IMR-90 (cell line): ENCODE measurements at regions not wholly inside any gene's neighbourhood (a gene's known extent, or its start where the extent isn't known, plus 50 kb on each side); places are given as distances from the start of the nearest gene placed in this dataset.

Experiments
- ATAC-seq: fragments of 200-7000 bp; cut with Tn5 transposase; 2 replicates; pipeline ENCODE4 v1.9.1; 2020; ENCODE audit warnings: low read depth, mild to moderate bottlenecking, moderate library complexity
- BruUV-seq: library from RNA; stranded (reverse); fragments of 400-500 nt; replicated peaks from 2 replicates; lab custom pipeline; 2021; lab: Mats Ljungman, UMichigan
- CTCF ChIA-PET: fragments of 300-600 bp; formaldehyde crosslinking; extraction: SDS; loops from one replicate; lab custom pipeline; 2021; ENCODE audit warnings: antibody characterized with exemption; lab: Yijun Ruan, JAX
- POLR2A ChIA-PET: fragments of 300-600 bp; sonication (Branson Sonifier 250); formaldehyde crosslinking; loops from one replicate; lab custom pipeline; 2022; ENCODE audit warnings: antibody characterized with exemption; ENCODE audit not compliant: unreplicated experiment; lab: Charles Lee
- DNase-seq: peaks from one replicate; pipeline ENCODE4 v3.0.0; 2013
- H2AFZ ChIP-seq: replicated peaks from 2 replicates; pipeline ENCODE3; 2013; ENCODE audit warnings: low read length, mild to moderate bottlenecking; ENCODE audit not compliant: poor library complexity
- H2AK5ac ChIP-seq: 2 replicates; pipeline ENCODE4 v1.6.1; 2013; ENCODE audit warnings: low read depth, low read length, inconsistent platforms
- H2AK9ac ChIP-seq: replicated peaks from 2 replicates; pipeline ENCODE3; 2013; ENCODE audit warnings: mild to moderate bottlenecking, low read depth, low read length, moderate library complexity; ENCODE audit not compliant: poor library complexity
- H2BK120ac ChIP-seq: 2 replicates; pipeline ENCODE4 v1.6.1; 2013; ENCODE audit warnings: low read depth, low read length, inconsistent platforms
- H2BK15ac ChIP-seq: 3 replicates; pipeline ENCODE4 v1.6.1; 2013; ENCODE audit warnings: low read depth, low read length, inconsistent platforms
- H2BK20ac ChIP-seq: 2 replicates; pipeline ENCODE4 v1.6.1; 2013; ENCODE audit warnings: low read depth, mild to moderate bottlenecking, inconsistent platforms, low read length, moderate library complexity
- H2BK5ac ChIP-seq: 2 replicates; pipeline ENCODE4 v1.6.1; 2013; ENCODE audit warnings: mild to moderate bottlenecking, low read depth, low read length, inconsistent platforms; ENCODE audit not compliant: poor library complexity, severe bottlenecking
- H3K14ac ChIP-seq: replicated peaks from 2 replicates; pipeline ENCODE4 v1.6.1; 2013; ENCODE audit warnings: low read depth, low read length, inconsistent platforms
- H3K18ac ChIP-seq: 2 replicates; pipeline ENCODE4 v1.6.1; 2013; ENCODE audit warnings: low read depth, low read length, control low read depth
- H3K23ac ChIP-seq: 2 replicates; pipeline ENCODE4 v1.6.1; 2013; ENCODE audit warnings: low read depth, low read length, inconsistent platforms
- H3K27ac ChIP-seq: 2 replicates; pipeline ENCODE4 v1.5.1; 2013; ENCODE audit warnings: mild to moderate bottlenecking, control low read depth, low read length; ENCODE audit not compliant: insufficient read depth
- H3K27me3 ChIP-seq: 2 replicates; pipeline ENCODE4 v1.6.1; 2013; ENCODE audit warnings: low read length; ENCODE audit not compliant: control insufficient read depth, insufficient read depth
- H3K36me3 ChIP-seq: 2 replicates; pipeline ENCODE4 v1.6.1; 2013; ENCODE audit warnings: low read length, mixed read lengths; ENCODE audit not compliant: control insufficient read depth, insufficient read depth
- H3K4ac ChIP-seq: 2 replicates; pipeline ENCODE4 v1.6.1; 2013; ENCODE audit warnings: low read depth, low read length, inconsistent platforms
- H3K4me1 ChIP-seq: 2 replicates; pipeline ENCODE4 v1.6.1; 2013; ENCODE audit warnings: low read length, mixed read lengths; ENCODE audit not compliant: control insufficient read depth, insufficient read depth
- H3K4me2 ChIP-seq: 2 replicates; pipeline ENCODE4 v1.6.1; 2013; ENCODE audit warnings: low read depth, mild to moderate bottlenecking, control low read depth, low read length, moderate library complexity
- H3K4me3 ChIP-seq: 2 replicates; pipeline ENCODE4 v1.5.1; 2013; ENCODE audit warnings: low read depth, mild to moderate bottlenecking, control low read depth, low read length, moderate library complexity; ENCODE audit not compliant: insufficient read depth
- H3K56ac ChIP-seq: 2 replicates; pipeline ENCODE4 v1.6.1; 2013; ENCODE audit warnings: low read length, inconsistent platforms; ENCODE audit not compliant: insufficient read depth; ENCODE audit errors: extremely low read depth
- H3K79me1 ChIP-seq, 2 experiments: 2 replicates each; pipeline ENCODE4 v1.6.1; 2013; ENCODE audit warnings: low read length in 2 of 2, inconsistent platforms in 1 of 2, low read depth in 1 of 2
- H3K9ac ChIP-seq: 2 replicates; pipeline ENCODE4 v1.6.1; 2013; ENCODE audit warnings: low read depth, low read length, control low read depth
- H3K9me1 ChIP-seq: 2 replicates; pipeline ENCODE4 v1.6.1; 2013; ENCODE audit warnings: low read length, inconsistent platforms; ENCODE audit not compliant: insufficient read depth
- H3K9me3 ChIP-seq: 2 replicates; pipeline ENCODE4 v1.6.1; 2013; ENCODE audit warnings: low read length; ENCODE audit not compliant: control insufficient read depth, insufficient read depth
- H4K20me1 ChIP-seq: 2 replicates; pipeline ENCODE4 v1.6.1; 2013; ENCODE audit warnings: low read length, inconsistent platforms; ENCODE audit not compliant: insufficient read depth
- H4K5ac ChIP-seq: 2 replicates; pipeline ENCODE4 v1.6.1; 2013; ENCODE audit warnings: mild to moderate bottlenecking, low read depth, low read length, control low read depth
- H4K8ac ChIP-seq, 2 experiments: 2 replicates each; pipeline ENCODE4 v1.6.1; 2013; ENCODE audit warnings: low read depth in 2 of 2, low read length in 2 of 2, control low read depth in 1 of 2, inconsistent platforms in 1 of 2
- H4K91ac ChIP-seq: 2 replicates; pipeline ENCODE4 v1.6.1; 2013; ENCODE audit warnings: low read depth, low read length, inconsistent platforms; ENCODE audit not compliant: insufficient read depth
- CEBPB ChIP-seq: IDR thresholded peaks from 2 replicates; pipeline ENCODE4 v1.6.1; 2012; ENCODE audit warnings: low read depth, low read length, improper control_type of control experiment
- WGBS, 2 experiments: methylation state at CpG; one replicate each; pipeline versions ENCODE4 v1.1.5 to v1.1.7; 2013; ENCODE audit warnings: missing lambda C conversion rate in 2 of 2; ENCODE audit not compliant: insufficient read length in 1 of 2; ENCODE audit errors: extremely low coverage in 2 of 2; 5-methylcytosine and 5-hydroxymethylcytosine counted together
- dilution Hi-C: fragments of 300-500 bp; cut with HindIII; formaldehyde crosslinking; loops from one replicate; pipeline ENCODE4 v1.14.3; 2018; ENCODE audit warnings: low sequenced_read_pairs; ENCODE audit not compliant: unreplicated experiment
- in situ Hi-C: fragments of 300-500 bp; cut with MboI; formaldehyde crosslinking; loops from 3 replicates; pipeline ENCODE4 v1.14.3; 2019; ENCODE audit warnings: low sequenced_read_pairs, inconsistent platforms, mixed read lengths
- intact Hi-C: fragments of 100-400 bp; cut with micrococcal nuclease; formaldehyde crosslinking; loops from 2 replicates; pipeline ENCODE4 v1.10.0; 2022

- Histone ChIP-seq H2AFZ (no peak overlapping the region), H2AK9ac (no peak overlapping the region), H2BK5ac (no peak overlapping the region), H3K9ac (no peak overlapping the region), H3K36me3 (no peaks in the 10 kb centered on the region), H3K4me3 (no peak overlapping the region), H4K20me1 (no peaks in the 10 kb centered on the region), H3K56ac (no peak overlapping the region), H3K18ac (no peak overlapping the region), H3K27ac (no peak overlapping the region), H2AK5ac (no peak overlapping the region), H4K5ac (no peak overlapping the region), H2BK20ac (no peak overlapping the region), H3K23ac (no peak overlapping the region), H3K14ac (no peak overlapping the region), H3K79me1 (no peaks in the 10 kb centered on the region), H3K9me1 (no peaks in the 10 kb centered on the region), H2BK120ac (no peak overlapping the region), H4K91ac (no peak overlapping the region), H3K27me3 (no peaks in the 10 kb centered on the region), H3K4me1 (no peaks in the 10 kb centered on the region; the same call in 1 of the 2 replicates), H3K9me3 (peaks cover 4% of the 10 kb centered on the region; the same call in 1 of the 2 replicates), H3K4ac (no peak overlapping the region), H2BK15ac (no peak overlapping the region), H4K8ac (no peak overlapping the region), H3K4me2 (no peak overlapping the region)
- no peak for TF ChIP-seq CEBPB
- no CpG with 5 or more reads among the region's 3 CpGs for WGBS, 2 experiments
- BruUV-seq, result no TSS peak
- in situ Hi-C loops (no loop called here), intact Hi-C loops (no loop called here), dilution Hi-C loops (no loop called here)
- ATAC-seq (no peak), DNase-seq (no peak)
- CTCF ChIA-PET, result interaction anchor here (0.6 kb wide), 1 partner anchor 45 kb away, joined by 3 read pairs; no protein-coding TSS in a partner anchor
- POLR2A ChIA-PET, result no interaction called here
Observed at GRCh38 chr9:79490657-79491248, 81.0 kb upstream of the TLE4 start.
